ENCODE measurements at regions not wholly inside any gene's neighbourhood (a gene's known extent, or its start where the extent isn't known, plus 50 kb on each side); places are given as distances from the start of the nearest gene placed in this dataset.

DNA sequence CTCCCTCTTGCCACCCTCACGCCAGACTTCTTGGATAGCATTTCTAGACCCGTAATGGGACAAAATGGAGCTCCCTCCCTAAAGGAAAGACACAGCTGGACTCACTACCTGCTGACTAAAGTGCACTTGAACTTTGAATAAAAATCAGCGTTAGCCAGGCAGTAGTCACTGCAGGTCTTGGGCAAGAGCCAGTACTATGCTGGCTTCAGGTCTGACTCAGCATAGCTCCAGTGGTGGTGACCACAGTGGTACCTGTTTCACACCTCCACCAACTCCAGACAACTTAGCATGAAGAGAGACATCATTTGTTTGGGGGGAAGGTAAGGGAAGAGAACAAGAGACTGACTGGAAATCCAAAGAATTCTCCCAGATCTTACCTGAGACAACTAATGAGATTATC is 906.8 kb downstream of the GRIK2 start:
- Mint-ChIP-seq H3K9me3 (no peaks in the 10 kb centered on the region), H3K27me3 (ENCODE audit: low read depth, poor library complexity) (peaks cover 2% of the 10 kb centered on the region), H3K4me1 (no peaks in the 10 kb centered on the region), H3K4me3 (no peak overlapping the region), H3K36me3 (ENCODE audit: low read depth) (no peaks in the 10 kb centered on the region), H3K27ac (no peak overlapping the region)
- TF ChIP-seq, protein P1, sequence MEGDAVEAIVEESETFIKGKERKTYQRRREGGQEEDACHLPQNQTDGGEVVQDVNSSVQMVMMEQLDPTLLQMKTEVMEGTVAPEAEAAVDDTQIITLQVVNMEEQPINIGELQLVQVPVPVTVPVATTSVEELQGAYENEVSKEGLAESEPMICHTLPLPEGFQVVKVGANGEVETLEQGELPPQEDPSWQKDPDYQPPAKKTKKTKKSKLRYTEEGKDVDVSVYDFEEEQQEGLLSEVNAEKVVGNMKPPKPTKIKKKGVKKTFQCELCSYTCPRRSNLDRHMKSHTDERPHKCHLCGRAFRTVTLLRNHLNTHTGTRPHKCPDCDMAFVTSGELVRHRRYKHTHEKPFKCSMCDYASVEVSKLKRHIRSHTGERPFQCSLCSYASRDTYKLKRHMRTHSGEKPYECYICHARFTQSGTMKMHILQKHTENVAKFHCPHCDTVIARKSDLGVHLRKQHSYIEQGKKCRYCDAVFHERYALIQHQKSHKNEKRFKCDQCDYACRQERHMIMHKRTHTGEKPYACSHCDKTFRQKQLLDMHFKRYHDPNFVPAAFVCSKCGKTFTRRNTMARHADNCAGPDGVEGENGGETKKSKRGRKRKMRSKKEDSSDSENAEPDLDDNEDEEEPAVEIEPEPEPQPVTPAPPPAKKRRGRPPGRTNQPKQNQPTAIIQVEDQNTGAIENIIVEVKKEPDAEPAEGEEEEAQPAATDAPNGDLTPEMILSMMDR (IDR thresholded peaks at IDR 0.05): no peak
- no peak for DNase-seq

DNA sequence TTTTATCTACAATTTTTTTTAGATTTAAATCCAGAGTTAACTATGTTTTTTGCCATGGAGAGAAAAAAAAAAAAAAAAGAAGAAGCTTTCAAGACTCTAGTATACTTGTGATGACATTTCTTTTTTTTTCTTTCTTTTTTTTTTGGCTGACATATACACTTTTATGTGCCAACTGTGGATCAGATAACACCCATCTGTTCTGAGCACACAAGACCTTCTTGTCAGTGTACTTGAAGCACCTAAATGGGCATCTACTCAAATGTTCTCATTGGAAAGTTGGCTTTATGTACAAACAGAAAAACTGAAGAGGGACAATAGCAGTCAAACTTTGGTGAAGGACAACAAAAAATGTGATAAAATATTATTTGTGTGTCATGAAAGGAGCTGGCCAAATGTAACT is 904.5 kb downstream of the GRIK2 start:
- no peak for DNase-seq
- Mint-ChIP-seq H3K4me1 (no peaks in the 10 kb centered on the region), H3K27me3 (ENCODE audit: low read depth, poor library complexity) (peaks cover 2% of the 10 kb centered on the region), H3K36me3 (ENCODE audit: low read depth) (no peaks in the 10 kb centered on the region), H3K9me3 (peaks cover under 1% of the 10 kb centered on the region), H3K27ac (no peak overlapping the region), H3K4me3 (no peak overlapping the region)
- TF ChIP-seq, protein P1 (IDR thresholded peaks at IDR 0.05): no peak

All from nephron progenitor cell (in vitro differentiated cells).